Brain microvascular endothelial cell (primary cell): ENCODE measurements at regions not wholly inside any gene's neighbourhood (a gene's known extent, or its start where the extent isn't known, plus 50 kb on each side); places are given as distances from the start of the nearest gene placed in this dataset.

Experiments
- DNase-seq: peaks from one replicate; pipeline ENCODE4 v3.0.0-alpha.2; 2020
- H3K27ac ChIP-seq: fragments of 250-450 bp; sonication (Bioruptor Pico); 2 replicates; pipeline ENCODE4 v1.5.1; 2020; ENCODE audit warnings: mild to moderate bottlenecking, moderate library complexity
- H3K27me3 ChIP-seq: fragments of 250-450 bp; sonication (Bioruptor Pico); replicated peaks from 2 replicates; pipeline ENCODE4 v1.5.1; 2020; ENCODE audit warnings: mild to moderate bottlenecking
- H3K36me3 ChIP-seq: fragments of 250-450 bp; sonication (Bioruptor Pico); replicated peaks from 2 replicates; pipeline ENCODE4 v1.5.1; 2020; ENCODE audit warnings: mild to moderate bottlenecking
- H3K4me3 ChIP-seq: 2 replicates; pipeline ENCODE4 v1.5.1; 2011; ENCODE audit warnings: low read depth, mild to moderate bottlenecking, control low read depth, low read length, moderate library complexity
- in situ Hi-C: cut with HindIII; loops from 2 replicates; pipeline ENCODE4 v1.10.0; 2017; ENCODE audit warnings: low sequenced_read_pairs, low pct_ligation_motif_present
- TF ChIP-seq, protein P1 (sequence below): IDR thresholded peaks from 2 replicates; pipeline ENCODE4 v1.5.1; 2011; ENCODE audit warnings: low read depth, mild to moderate bottlenecking, moderate library complexity, low read length, control low read depth, inconsistent platforms; ENCODE audit errors: missing control alignments

- Histone ChIP-seq H3K4me3 (no peak overlapping the region), H3K36me3 (no peaks in the 10 kb centered on the region), H3K27ac (no peak overlapping the region), H3K27me3 (no peaks in the 10 kb centered on the region)
- peak; percentile 65 for DNase-seq
- TF ChIP-seq, protein P1, sequence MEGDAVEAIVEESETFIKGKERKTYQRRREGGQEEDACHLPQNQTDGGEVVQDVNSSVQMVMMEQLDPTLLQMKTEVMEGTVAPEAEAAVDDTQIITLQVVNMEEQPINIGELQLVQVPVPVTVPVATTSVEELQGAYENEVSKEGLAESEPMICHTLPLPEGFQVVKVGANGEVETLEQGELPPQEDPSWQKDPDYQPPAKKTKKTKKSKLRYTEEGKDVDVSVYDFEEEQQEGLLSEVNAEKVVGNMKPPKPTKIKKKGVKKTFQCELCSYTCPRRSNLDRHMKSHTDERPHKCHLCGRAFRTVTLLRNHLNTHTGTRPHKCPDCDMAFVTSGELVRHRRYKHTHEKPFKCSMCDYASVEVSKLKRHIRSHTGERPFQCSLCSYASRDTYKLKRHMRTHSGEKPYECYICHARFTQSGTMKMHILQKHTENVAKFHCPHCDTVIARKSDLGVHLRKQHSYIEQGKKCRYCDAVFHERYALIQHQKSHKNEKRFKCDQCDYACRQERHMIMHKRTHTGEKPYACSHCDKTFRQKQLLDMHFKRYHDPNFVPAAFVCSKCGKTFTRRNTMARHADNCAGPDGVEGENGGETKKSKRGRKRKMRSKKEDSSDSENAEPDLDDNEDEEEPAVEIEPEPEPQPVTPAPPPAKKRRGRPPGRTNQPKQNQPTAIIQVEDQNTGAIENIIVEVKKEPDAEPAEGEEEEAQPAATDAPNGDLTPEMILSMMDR: no peak
- in situ Hi-C loops: no loop called here
Measured at GRCh38 chr20:1775117-1775516, 117.5 kb upstream of the SIRPG start.

DNA sequence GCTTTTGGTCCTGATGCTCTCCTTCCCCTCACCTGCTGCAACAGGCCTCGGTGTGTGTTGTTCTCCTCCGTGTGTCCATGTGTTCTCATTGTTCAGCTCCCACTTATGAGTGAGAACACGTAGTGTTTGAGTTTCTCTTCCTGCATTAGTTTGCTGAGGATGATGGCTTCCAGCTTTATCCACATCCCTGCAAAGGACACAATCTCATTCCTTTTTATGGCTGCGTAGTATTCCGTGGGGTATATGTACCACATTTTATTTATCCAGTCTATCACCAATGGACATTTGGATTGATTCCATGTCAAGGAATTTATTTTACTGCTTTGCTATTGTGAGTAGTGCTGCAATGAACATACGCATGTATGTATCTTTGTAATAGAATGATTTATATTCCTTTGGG lies 116.9 kb upstream of the SIRPG start:
- no peak for DNase-seq
- Histone ChIP-seq H3K4me3 (no peak overlapping the region), H3K36me3 (no peaks in the 10 kb centered on the region), H3K27me3 (no peaks in the 10 kb centered on the region), H3K27ac (no peak overlapping the region)
- TF ChIP-seq, protein P1: no peak
- in situ Hi-C loops: no loop called here

DNA sequence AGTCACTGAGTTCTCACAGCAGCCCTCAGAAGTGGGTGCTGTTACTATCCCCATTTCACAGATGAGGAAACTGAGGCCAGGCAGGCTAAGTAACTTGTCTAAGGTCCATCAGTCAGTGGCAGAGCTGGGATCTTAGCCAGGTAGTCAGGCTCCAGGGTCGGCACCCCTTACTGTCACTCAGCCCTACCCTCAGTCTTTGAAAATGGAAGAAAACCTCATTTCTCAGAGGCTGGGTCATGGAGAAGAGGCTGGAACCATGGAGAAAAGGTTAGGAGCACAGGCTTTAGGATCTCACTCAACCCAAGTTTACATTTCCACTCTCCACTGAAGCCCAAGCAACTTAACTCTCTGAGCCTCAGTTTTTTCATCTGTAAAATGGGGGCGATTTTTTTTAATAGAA lies 116.2 kb upstream of the SIRPG start:
- TF ChIP-seq, protein P1: no peak
- in situ Hi-C loops: no loop called here
- DNase-seq: no peak
- Histone ChIP-seq H3K27me3 (no peaks in the 10 kb centered on the region), H3K27ac (no peak overlapping the region), H3K36me3 (no peaks in the 10 kb centered on the region), H3K4me3 (no peak overlapping the region)

- in situ Hi-C loops: no loop called here
- Histone ChIP-seq H3K27me3 (no peaks in the 10 kb centered on the region), H3K36me3 (no peaks in the 10 kb centered on the region), H3K27ac (no peak overlapping the region), H3K4me3 (no peak overlapping the region)
- TF ChIP-seq, protein P1: no peak
- no peak for DNase-seq
Measured at GRCh38 chr20:1769491-1769890, 111.9 kb upstream of the SIRPG start.

DNA sequence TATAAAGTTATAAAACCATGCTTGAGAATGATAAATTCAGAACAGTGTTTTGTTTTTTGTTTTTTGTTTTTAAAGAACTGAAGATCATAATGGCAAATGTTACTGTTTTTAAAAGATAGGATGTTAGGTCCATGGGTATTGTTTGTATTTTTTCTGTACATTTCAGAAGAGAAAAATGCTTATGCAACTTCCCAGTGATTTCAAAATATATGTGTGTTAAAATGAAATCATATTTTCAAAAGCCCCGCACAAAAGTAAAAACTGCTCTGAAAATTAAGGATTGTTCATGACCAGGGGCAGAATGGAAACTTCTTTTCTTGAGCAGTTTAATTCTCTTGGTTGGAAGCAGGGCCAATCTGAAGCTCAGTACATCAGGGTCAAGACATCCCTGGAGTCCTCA lies 109.2 kb upstream of the SIRPG start:
- H3K36me3 ChIP-seq: no peaks in the 10 kb centered on the region
- TF ChIP-seq, protein P1: no peak
- H3K27ac ChIP-seq: no peak overlapping the region
- H3K4me3 ChIP-seq: no peak overlapping the region
- DNase-seq: no peak
- in situ Hi-C loops: no loop called here
- H3K27me3 ChIP-seq: no peaks in the 10 kb centered on the region

DNA sequence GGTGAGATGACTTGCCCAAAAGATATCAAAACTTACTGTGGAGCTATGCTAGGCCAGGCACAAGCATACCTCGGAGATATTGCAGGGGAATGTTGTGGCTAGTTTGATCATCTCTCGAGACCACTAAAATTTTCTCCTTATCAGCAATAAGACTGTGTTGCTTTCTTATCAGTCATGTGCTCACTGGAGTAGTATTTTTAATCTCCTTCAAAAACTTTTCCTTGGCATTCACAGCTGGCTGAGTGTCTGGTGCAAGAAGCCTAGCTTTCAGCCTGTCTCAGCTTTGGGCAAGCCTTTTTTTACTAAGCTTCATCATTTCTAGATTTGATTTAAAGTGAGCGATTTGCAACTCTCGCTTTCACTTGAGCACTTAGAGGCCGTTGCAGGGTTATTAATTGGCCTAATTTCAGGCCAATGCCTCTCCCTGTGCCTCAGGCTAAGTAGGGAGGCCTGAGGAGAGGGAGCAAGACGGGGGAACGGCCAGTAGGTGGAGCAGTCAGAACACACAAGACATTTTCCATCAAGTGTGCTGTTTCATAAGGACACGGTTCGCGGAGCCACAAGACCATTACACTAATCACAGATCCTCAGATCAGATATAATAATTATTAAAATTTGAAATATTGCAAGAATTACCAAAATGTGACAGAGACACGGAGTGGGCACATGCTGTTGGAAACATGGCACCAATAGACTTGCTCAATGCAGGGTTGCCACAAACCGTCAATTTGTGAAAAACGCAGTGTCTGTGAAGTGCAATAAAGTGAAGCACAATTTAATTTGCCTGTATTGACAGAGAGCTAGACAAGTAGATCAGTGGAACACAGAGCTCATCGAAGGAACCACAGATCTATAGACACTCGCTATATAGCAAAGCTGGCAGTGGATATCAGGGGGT lies 106.8 kb upstream of the SIRPG start:
- TF ChIP-seq, protein P1: peak; percentile 87
- Histone ChIP-seq H3K27me3 (no peaks in the 10 kb centered on the region), H3K4me3 (no peak overlapping the region), H3K36me3 (no peaks in the 10 kb centered on the region), H3K27ac (no peak overlapping the region)
- in situ Hi-C loops: no loop called here
- peak; percentile 80 for DNase-seq
